Femur (tissue), 1 donor: ENCODE measurements at regions not wholly inside any gene's neighbourhood (a gene's known extent, or its start where the extent isn't known, plus 50 kb on each side); places are given as distances from the start of the nearest gene placed in this dataset.
"Not testable (repeated sequence)": the region's sequence is repeated elsewhere in the genome, so short reads cannot be mapped to it uniquely, and the experiment has no call there.

Source experiments
- DNase-seq: peaks from one replicate; pipeline ENCODE4 v3.0.0-alpha.2; 2017

GRCh38 chr1:120232834-120233660 is 56.7 kb upstream of the SEC22B start:
- not testable (repeated sequence) for DNase-seq

GRCh38 chr1:120229835-120230234 is 53.5 kb upstream of the SEC22B start:
- not testable (repeated sequence) for DNase-seq
